G401 (cell line): ENCODE measurements at regions not wholly inside any gene's neighbourhood (a gene's known extent, or its start where the extent isn't known, plus 50 kb on each side); places are given as distances from the start of the nearest gene placed in this dataset.
"Not testable (repeated sequence)": the region's sequence is repeated elsewhere in the genome, so short reads cannot be mapped to it uniquely, and the experiment has no call there.

Experiments used
- DNase-seq: peaks from one replicate; pipeline ENCODE4 v3.0.0-alpha.2; 2015; ENCODE audit warnings: low spot score
- in situ Hi-C: cut with HindIII; loops from 2 replicates; pipeline ENCODE4 v1.10.0; 2016; ENCODE audit warnings: low sequenced_read_pairs, mixed read lengths

DNA sequence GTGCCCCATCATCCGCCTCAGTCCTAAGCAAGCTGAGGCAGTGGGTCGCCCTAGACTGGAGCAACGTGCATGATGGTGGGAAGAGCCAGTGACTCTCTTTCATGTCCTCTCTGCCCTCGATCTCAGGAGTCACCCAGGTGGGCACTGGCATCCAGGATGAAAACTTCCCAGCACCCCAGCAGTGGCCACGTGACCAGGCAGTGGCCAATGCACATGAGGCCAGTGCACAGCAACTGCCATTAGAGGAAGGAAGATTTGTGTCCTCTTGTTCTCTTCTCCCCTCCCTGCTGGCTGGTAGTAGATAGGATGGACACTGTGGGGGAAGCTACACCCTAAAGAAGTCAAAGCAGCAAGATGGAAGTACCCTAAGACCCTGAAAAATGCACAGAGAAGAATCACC lies 334.1 kb upstream of the SULF2 start:
- in situ Hi-C loops, DNase-seq: not testable (repeated sequence)

DNA sequence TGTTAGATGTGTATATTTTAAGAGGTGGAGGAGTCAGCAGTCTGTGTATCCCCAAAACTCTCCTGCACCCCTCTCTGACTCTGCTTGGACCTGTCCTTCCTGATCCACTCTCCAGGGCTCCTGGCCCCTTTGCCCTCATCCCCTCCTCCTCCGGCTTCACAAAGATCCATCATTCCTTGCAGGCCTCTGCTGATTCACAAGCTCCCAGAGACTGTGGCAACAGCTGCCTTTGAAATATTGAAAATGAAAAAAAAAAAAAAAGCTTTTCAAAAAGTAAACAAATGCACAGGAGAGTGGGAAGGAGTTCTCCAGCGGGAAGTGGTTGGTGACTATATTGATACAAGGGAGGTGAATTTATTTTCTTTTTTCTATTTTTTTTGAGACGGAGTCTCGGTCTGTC lies 330.2 kb upstream of the SULF2 start:
- DNase-seq, result no peak
- in situ Hi-C loops, result no loop called here

DNA sequence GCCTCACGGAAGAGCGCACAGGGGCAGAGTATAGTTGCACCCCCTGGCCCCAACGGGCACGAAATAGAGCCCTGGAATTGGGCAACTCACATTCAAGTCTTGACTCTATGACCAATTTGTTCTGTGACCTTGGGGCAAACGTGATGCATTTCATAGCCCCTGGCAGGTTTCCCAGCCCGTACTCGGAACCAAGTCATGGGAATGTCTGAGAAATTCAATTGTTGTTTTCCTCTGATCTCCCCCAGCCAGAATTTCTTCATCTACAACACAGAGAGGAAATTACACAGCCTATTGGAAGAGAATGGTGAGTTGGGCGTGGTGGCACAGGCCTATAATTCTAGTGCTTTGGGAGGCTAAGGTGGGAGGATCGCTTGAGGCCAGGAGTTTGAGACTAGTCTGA lies 322.3 kb upstream of the SULF2 start:
- in situ Hi-C loops, result no loop called here
- no peak for DNase-seq

DNA sequence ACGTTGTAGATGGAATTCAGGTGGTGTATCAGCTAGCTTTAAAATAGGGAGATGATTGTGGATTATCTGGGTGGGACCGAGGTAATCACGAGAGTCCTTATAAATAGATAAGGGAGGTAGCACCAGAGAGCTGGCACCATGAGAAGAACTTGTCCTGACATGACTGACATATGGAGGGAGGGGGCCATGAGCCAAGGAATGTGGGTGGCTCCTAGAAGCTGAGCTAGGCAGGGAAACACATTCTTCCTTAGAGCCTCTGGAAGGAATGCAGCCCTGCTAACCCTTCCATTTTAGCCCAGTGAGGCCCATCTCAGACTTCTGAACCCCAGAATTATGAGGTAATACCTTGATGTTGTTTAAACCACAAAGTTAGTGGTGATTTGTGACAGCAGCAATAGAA lies 321.1 kb upstream of the SULF2 start:
- no peak for DNase-seq
- in situ Hi-C loops, result no loop called here

DNA sequence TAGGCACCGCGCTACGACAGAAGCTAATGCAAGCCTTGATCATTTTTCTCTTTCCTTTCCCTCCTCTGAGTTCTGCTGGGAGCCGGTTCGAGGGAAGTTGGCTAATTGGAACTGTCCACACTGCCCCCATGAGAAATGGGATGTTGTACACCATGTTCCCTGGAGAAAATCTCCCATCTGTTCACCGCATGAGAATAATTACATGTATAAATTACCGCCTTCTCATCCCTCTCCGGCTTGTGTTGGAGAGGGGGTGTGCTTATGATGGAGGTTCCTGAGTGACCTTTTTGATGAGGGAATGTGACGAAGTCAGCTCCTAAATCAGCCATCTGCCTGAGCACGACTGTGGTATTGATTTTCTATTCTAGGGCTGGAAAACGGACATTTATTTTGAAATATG lies 320.2 kb upstream of the SULF2 start:
- DNase-seq, result no peak
- in situ Hi-C loops, result no loop called here

DNA sequence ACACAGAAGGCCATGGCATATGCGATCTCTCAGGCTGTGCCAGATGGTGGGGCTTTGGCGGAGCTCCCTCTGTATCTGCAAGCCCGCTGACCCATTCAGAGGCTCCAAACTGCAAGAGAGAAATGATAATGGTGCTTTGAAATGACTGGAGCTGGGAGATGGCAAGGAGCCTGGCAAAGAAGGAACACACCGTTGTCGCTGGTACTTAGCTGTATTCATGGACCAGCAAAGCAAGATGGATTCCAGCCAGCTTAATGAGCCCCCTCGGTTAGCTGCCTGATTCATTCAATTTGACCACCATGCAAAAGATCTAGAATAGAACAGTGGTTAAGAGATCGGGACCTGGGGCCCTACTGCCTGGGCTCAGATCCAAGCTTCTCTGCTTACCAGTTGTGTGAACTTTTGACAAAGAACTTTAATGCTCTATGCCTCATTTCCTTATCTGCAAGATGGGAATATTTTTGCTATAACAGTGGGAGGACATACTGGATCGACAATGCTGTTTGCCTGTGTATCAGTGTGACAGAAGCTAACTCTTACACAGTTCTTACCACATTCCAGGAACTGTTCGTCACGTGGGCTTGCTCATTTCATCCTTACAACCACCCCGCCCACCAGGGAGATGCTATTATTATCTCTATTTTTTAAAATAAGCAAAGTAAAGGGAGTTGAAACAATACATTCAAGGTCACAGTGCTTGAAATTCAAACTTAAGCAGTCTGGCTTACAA lies 317.8 kb upstream of the SULF2 start:
- peak; percentile 91 for DNase-seq
- in situ Hi-C loops, result no loop called here

DNA sequence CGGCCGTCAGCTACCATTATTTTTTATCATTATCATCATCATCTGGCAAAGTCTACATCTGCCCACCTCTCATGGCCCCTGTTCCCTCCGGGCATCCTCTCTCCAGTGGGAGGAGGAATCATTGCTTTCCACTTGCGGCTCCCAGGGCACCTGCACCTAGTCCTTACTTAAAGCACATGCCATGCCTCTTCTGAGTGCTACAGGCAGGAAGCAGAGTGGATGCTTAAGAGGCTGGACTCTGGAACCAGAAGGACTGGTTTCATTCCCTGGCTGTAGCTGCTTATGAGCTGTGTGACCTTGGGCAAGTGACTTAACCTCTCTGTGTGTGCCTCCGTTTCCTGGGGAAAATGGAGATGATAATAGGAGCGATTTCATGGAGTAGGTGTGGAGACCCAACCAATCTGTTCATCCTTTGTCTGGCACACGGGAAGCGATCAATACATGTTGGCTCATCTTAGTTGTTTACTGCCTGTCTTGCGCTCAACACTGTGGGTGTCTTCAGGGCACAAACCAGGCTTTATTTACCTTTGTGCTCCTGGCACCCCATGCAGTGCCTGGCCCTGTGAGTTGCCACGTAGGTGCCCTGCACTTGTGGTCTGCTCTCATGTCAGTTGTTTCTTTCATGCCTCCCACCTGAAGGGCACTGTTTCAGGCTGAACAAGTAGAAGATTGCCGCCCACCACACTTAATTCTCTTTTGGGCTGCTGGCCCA lies 317.0 kb upstream of the SULF2 start:
- no peak for DNase-seq
- in situ Hi-C loops, result no loop called here

DNA sequence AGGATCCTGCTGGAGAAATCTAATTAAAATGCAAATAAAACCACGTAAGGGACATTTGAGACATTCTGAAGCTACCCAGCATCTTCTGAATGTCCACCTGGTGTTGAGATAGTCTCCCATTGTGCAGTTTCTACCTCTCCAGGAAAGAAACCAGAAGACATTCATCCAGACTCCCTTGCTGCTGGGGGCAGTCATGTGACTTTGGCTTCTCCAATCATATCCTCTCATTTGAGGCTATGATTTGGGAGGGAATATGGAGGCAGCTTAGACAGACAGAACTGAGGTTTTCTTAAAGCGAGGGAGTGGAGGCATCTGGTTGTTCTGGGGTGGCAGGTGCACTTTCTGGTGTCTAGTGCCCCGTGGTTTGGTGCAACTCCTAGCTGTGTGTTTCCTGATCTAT lies 315.2 kb upstream of the SULF2 start:
- in situ Hi-C loops, result no loop called here
- DNase-seq, result no peak

DNA sequence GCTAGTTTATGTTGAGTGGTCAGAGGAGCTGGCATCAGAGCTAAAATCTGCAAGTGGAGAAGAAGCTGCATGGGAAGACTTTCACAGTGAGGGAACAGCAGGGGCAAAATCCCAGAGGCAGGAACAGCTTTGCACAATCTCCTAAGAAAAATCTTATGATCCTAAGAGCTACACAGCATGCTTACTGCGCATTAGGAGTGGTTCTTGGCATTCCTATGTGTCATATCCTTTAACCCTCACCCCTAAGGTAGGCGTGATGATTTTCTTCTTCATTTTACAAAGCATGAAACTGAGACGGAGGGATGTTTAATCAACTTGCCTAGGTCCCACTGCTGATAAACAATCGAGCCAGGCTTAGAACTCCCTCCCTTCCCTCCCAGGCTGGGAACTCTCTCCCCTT lies 313.6 kb upstream of the SULF2 start:
- in situ Hi-C loops, result no loop called here

DNA sequence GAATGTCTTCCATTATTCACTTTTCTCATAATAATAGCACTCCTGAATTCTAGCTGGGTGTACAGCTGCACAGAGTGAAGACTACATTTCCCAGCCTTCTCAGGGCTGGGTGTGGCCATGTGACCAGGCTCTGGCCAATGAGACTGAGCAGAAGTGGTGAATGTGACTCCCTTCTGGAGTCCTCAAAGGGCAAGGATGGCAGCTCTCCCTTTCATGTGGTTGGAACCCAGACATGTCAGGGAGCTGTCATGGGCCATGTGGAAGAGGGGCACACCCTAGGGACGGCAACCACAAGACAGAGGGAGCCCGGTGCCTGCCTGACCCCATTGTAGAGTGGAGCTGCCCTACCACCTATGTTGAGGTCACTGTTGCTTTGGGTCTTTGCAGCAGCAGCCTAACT lies 312.8 kb upstream of the SULF2 start:
- peak; percentile 14 for DNase-seq
- in situ Hi-C loops, result no loop called here

More for the DNA sequence above, 313.6 kb upstream of the SULF2 start:
- no peak for DNase-seq

DNA sequence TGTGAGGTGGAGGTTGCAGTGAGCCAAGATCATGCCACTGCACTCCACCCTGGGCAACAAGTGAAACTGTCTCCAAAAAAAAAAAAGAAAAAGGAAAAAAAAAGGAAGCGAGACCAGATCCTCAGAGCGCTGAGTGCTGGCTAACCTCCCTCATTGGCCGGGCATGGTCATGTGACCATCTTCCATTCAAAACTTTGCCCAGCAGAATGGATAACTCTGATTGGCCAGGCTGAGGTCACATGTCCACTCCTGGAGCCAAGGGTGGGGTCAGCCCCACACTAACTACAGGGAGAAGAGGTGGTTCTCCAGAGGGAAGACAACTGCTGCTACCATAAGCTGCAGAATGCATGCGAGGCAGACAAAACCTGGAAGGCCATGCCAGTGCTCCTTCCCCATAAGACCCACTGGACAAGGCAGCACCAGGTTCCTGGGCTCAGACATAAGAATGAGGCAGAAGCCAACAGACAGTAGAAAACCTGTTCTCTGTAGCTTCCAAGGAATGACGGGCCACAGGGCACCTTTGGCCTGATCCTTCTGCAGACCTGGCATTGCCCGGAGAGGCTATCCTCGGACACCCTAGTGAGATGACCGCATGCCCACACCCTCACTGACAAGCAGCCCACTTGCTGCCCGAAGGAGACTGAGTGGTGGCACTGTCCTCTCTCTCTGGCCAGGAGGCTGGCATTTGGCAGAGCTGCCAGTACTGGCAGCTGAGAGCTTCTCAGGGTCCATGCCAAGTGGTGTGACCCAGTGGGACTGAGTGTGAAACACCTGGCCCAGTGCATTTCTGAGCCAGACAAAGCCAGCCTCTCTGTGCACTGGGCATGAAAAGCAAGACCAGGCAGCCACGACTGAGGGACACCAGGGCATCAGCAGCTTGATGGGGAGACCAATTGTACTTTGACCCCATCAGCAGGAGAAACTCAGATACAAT lies 311.9 kb upstream of the SULF2 start:
- in situ Hi-C loops, result no loop called here
- DNase-seq, result peak; percentile 24

DNA sequence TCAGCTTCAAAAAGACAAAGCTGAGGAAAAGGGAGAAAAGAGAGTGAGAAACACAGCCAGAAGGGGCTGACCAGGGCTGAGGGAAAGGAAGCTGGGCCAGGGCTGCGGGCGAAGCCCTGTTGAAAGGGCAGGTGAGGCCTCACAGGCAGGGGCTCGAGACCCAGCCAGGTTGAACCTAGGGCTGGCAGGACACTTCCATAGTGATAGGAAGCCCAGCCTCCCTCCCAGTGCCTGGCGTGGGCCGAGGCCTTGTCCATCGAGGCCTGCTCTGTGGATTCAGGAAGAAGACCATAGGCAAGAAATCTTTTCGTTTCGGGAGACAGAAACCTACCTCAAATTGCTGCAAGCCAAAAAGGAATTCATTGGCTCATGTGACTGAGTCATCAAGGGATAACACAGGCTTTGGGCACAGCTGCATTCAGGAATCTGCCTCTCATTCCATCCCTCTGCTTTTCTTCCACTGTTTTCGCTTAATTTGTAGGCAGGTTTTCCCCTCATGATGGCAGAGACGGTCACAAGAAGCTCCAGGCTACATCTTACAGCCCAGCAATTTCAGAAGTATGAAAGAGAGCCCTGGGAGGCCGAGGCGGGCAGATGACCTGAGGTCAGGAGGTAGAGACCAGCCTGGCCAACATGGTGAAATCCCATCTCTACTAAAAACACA lies 311.1 kb upstream of the SULF2 start:
- in situ Hi-C loops, result no loop called here
- no peak for DNase-seq

DNA sequence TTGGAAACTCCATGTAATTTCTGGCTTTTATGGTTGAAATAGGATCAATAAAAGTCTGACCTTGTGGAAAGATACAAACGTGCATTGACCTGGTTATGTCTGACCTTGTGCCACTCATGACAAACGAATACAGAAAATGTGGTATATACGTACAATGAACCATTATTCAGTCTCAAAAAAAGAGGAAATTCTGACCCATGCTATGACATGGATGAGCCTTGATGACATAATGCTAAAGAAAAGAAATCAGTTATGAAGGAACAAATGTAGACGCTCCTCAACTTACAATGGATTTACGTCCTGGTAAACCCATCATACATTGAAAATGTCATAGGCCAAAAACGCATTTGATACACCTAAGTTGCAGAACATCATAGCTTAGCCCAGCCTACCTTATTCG lies 309.7 kb upstream of the SULF2 start:
- DNase-seq, result no peak
- in situ Hi-C loops, result no loop called here

DNA sequence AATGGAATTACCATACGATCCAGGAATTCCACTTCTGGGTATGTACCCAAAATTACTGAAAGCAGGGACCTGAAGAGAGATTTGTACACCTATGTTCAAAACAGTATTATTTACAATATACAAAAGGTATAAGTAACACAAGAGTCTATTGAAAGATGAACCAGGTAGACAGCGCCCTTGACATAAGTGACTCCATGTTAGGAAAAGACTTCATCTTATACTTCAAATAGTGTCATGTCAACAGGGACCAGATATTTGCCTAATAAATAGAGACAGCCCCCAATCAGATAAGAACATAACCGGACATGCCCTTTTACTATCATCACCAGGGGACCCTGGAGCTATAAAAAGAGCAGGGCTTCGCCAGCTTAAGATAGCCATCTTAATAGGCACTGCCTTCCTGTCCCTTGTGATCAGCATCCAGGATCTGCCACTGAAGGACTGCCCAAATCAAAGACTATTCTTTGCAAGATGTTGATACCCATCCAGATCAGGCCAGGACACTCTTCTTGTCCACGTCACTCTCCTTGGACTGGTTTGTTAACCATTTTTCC lies 309.0 kb upstream of the SULF2 start:
- DNase-seq, result no peak
- in situ Hi-C loops, result no loop called here

DNA sequence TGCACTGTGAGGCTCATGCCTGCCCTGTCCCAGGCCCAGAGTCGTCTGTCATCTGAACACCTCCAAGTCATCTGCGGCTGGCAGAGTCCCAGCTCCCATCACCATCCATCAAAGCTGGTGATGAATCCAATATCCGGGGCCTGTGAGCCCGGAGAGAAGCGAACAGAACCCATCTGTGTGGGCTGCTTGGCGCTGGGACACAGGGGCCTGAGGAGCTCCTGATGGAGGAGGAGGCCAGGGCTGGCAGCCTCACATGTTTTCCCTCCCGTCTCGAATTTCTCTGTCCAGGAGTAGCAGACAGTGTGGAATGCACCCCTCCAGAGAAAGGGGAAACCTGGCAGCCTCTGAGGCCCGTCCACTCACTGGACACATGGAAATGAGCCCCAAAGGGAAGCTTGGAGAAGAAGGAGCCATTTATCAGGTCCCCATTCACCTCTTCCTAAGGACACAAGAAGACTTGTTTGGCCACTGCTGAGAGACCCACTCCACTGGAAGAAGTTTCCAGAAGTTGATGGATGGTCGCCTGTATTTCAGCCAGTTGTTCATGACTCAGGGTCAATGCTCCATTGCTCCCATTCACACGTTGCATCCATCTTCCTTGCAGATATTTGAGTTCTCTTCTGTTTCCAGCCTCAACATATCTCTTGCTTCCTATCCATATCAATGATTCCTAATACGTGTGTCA lies 307.5 kb upstream of the SULF2 start:
- in situ Hi-C loops, result no loop called here
- no peak for DNase-seq

DNA sequence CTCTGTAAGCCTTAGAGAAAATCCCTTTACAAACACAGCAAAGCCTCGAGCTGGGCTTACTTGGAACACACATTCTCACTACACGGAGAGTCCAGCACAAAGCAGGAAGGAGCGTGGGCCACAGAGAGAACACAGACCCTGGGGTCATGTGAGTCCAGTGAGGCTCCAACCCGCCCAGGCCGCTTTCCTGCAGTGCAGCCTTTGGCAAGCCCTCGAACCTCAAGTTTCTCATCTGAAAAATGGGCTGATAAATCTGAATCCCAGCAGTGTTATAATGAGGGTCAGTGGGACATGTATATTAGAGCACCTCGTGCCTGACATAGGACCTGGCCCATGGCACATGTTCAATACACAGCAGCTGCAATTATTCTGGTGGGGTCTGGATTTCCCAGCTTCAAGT lies 305.5 kb upstream of the SULF2 start:
- no peak for DNase-seq
- in situ Hi-C loops, result no loop called here

DNA sequence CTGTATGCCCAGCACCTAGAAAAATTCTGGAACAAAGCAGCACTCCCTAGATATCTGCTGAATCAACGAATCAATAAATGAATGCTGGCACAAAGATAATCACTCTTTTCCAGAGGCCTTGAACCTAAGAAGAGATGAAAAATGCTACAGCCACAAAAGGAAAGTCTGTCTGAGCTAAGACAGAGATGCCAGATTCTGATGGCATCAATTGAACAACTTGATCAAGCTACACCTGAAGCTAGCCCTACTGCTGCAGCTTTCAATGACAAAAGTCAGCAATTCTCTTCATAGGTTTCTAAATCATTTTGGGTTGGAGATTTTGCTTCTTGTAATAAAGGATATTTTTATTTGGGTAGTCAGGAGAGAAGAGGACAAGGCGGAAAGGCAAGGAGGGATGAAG lies 305.0 kb upstream of the SULF2 start:
- DNase-seq, result no peak
- in situ Hi-C loops, result no loop called here

DNA sequence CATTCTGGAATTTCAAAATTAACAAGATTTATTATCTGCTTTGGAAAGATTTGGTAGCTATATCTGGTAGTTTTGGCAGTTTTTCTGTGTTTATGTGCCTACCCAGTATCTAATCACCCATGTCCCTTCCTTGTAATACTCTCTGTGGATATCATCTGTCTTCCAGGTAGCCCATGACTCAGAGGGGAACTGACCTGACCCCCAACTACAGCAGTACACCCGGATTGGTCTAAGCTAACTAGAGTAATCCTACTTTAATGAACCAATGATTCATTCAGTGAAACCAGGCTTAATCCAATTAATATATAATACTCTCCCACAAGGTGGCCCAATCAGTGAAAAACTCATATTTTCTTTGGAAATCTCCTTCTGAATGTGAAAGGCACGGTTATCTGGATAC lies 295.3 kb upstream of the SULF2 start:
- DNase-seq, result no peak
- in situ Hi-C loops, result no loop called here

DNA sequence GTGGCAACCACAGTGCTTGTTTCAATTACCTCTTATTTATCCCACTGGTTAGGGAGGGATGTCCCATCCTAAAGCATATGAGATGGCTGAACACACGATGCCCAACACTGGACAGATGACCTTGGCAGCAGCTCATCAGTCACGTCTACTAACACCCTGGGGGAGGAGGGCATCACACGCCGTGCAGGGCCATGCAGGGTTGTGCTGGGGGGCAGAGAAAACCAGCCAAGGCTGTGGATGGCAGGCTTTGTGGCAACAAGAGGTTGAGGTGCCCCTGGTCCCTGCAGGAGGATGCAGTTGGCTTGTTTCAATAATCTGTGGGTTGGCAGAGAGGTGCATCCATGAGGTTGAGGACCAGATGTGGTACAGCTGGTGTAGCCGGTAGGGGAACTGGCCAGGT lies 293.7 kb upstream of the SULF2 start:
- in situ Hi-C loops, result no loop called here
- DNase-seq, result no peak
